Suprapubic skin (tissue), 4 donors: ENCODE measurements at regions not wholly inside any gene's neighbourhood (a gene's known extent, or its start where the extent isn't known, plus 50 kb on each side); places are given as distances from the start of the nearest gene placed in this dataset.

ENCODE experiments used
- DNase-seq, 2 donors: peaks; one replicate each; pipeline ENCODE4 v3.0.0-alpha.2; 2019; ENCODE audit warnings: low spot score in 2 of 2
- H3K27ac ChIP-seq: fragments of 200-600 bp; sonication (generic); one replicate; pipeline ENCODE4 v1.5.1; 2019
- H3K27me3 ChIP-seq: fragments of 200-600 bp; sonication (generic); one replicate; pipeline ENCODE4 v1.5.1; 2019
- H3K36me3 ChIP-seq: fragments of 200-600 bp; sonication (generic); one replicate; pipeline ENCODE4 v1.5.1; 2019
- H3K4me1 ChIP-seq: fragments of 200-600 bp; sonication (generic); one replicate; pipeline ENCODE4 v1.5.1; 2019
- H3K4me3 ChIP-seq: fragments of 200-600 bp; sonication (generic); one replicate; pipeline ENCODE4 v1.5.1; 2019; ENCODE audit warnings: mild to moderate bottlenecking
- H3K9me3 ChIP-seq: fragments of 200-600 bp; sonication (generic); one replicate; pipeline ENCODE4 v1.5.1; 2019
- CTCF ChIP-seq, 2 donors: fragments of 200-600 bp in 1 of 2; fragments of 450-650 bp in 1 of 2; sonication (generic) in 1 of 2; IDR thresholded peaks; one replicate each; pipeline ENCODE4 v1.5.1; 2016 to 2019; ENCODE audit warnings: antibody characterized with exemption in 2 of 2, mild to moderate bottlenecking in 1 of 2, moderate library complexity in 1 of 2
- EP300 ChIP-seq: sonication (generic); formaldehyde crosslinking; IDR thresholded peaks from one replicate; pipeline ENCODE4 v1.6.1; 2017; ENCODE audit warnings: antibody characterized with exemption
- POLR2A ChIP-seq, 2 donors: fragments of 450-650 bp; IDR thresholded peaks; one replicate each; pipeline ENCODE4 v1.6.1; 2017; ENCODE audit warnings: antibody characterized with exemption in 2 of 2, mild to moderate bottlenecking in 2 of 2, moderate library complexity in 2 of 2
- POLR2AphosphoS5 ChIP-seq, 3 donors: sonication (generic); formaldehyde crosslinking; IDR thresholded peaks; one replicate each; pipeline ENCODE4 v1.6.1; 2017; ENCODE audit warnings: antibody characterized with exemption in 3 of 3
- WGBS: methylation state at CpG from one replicate; pipeline ENCODE4 v1.1.5; 2018; 5-methylcytosine and 5-hydroxymethylcytosine counted together

- H3K27me3 ChIP-seq, result no peaks in the 10 kb centered on the region
- DNase-seq, result no peak
- H3K36me3 ChIP-seq, result no peaks in the 10 kb centered on the region
- H3K9me3 ChIP-seq, result no peaks in the 10 kb centered on the region
- TF ChIP-seq EP300 (no peak), CTCF (IDR thresholded peaks at IDR 0.05) (no peak)
- no peaks in the 10 kb centered on the region for H3K4me1 ChIP-seq
- 28% methylated on average over 3 of the region's 3 CpGs for WGBS
- no peak overlapping the region for H3K4me3 ChIP-seq
- H3K27ac ChIP-seq, result no peak overlapping the region
These were observed 890.5 kb upstream of the ANO3 start for GRCh38 chr11:25441421-25441820.

GRCh38 chr11:25449091-25449490 lies 882.8 kb upstream of the ANO3 start:
- DNase-seq, result no peak
- no peaks in the 10 kb centered on the region for H3K36me3 ChIP-seq

GRCh38 chr11:25453471-25453870 lies 878.5 kb upstream of the ANO3 start:
- no peak for DNase-seq
- Histone ChIP-seq H3K27me3 (no peaks in the 10 kb centered on the region), H3K27ac (no peak overlapping the region), H3K36me3 (no peaks in the 10 kb centered on the region), H3K4me3 (no peak overlapping the region), H3K9me3 (no peaks in the 10 kb centered on the region), H3K4me1 (no peaks in the 10 kb centered on the region)
- no peak for TF ChIP-seq CTCF (IDR thresholded peaks at IDR 0.05)
- TF ChIP-seq POLR2A (IDR thresholded peaks at IDR 0.05), result no peak
- TF ChIP-seq EP300, result no peak
- no peak for TF ChIP-seq POLR2AphosphoS5 (IDR thresholded peaks at IDR 0.05)
- 90% methylated on average over 8 of the region's 8 CpGs for WGBS

More at GRCh38 chr11:25449091-25449490, 882.8 kb upstream of the ANO3 start:
- TF ChIP-seq EP300, result no peak
- TF ChIP-seq CTCF (IDR thresholded peaks at IDR 0.05), result no peak
- TF ChIP-seq POLR2A (IDR thresholded peaks at IDR 0.05), result no peak
- TF ChIP-seq POLR2AphosphoS5 (IDR thresholded peaks at IDR 0.05), result no peak
- no peaks in the 10 kb centered on the region for H3K27me3 ChIP-seq
- no peak overlapping the region for H3K27ac ChIP-seq
- H3K4me1 ChIP-seq, result no peaks in the 10 kb centered on the region
- no peak overlapping the region for H3K4me3 ChIP-seq
- no peaks in the 10 kb centered on the region for H3K9me3 ChIP-seq
- WGBS, result 72% methylated on average over 1 of the region's 1 CpG

GRCh38 chr11:25456211-25456610 lies 875.7 kb upstream of the ANO3 start:
- H3K36me3 ChIP-seq, result no peaks in the 10 kb centered on the region
- H3K4me3 ChIP-seq, result no peak overlapping the region
- H3K27me3 ChIP-seq, result no peaks in the 10 kb centered on the region
- WGBS, result 76% methylated on average over 1 of the region's 1 CpG
- no peaks in the 10 kb centered on the region for H3K9me3 ChIP-seq
- H3K27ac ChIP-seq, result no peak overlapping the region
- H3K4me1 ChIP-seq, result no peaks in the 10 kb centered on the region
- DNase-seq, result no peak
- no peak for TF ChIP-seq CTCF (IDR thresholded peaks at IDR 0.05)
- TF ChIP-seq POLR2AphosphoS5 (IDR thresholded peaks at IDR 0.05), result no peak
- TF ChIP-seq EP300, result no peak
- TF ChIP-seq POLR2A (IDR thresholded peaks at IDR 0.05), result no peak

GRCh38 chr11:25483915-25484635 lies 847.9 kb upstream of the ANO3 start:
- TF ChIP-seq CTCF (IDR thresholded peaks at IDR 0.05) (no peak), POLR2AphosphoS5 (IDR thresholded peaks at IDR 0.05) (no peak)
- peak overlapping the region; percentile 24 for H3K27ac ChIP-seq
- no peaks in the 10 kb centered on the region for H3K27me3 ChIP-seq
- no peaks in the 10 kb centered on the region for H3K9me3 ChIP-seq
- no peak for DNase-seq
- WGBS, result 52% methylated on average over 5 of the region's 5 CpGs
- H3K4me3 ChIP-seq, result no peak overlapping the region
- H3K4me1 ChIP-seq, result no peaks in the 10 kb centered on the region
- no peaks in the 10 kb centered on the region for H3K36me3 ChIP-seq
